Osteoblast (primary cell): ENCODE measurements at regions not wholly inside any gene's neighbourhood (a gene's known extent, or its start where the extent isn't known, plus 50 kb on each side); places are given as distances from the start of the nearest gene placed in this dataset.

ENCODE experiments used
- DNase-seq: peaks from one replicate; pipeline ENCODE4 v3.0.0; 2011; ENCODE audit warnings: low spot score, mixed read lengths; ENCODE audit not compliant: insufficient read length; ENCODE audit errors: missing footprints
- H2AFZ ChIP-seq: 2 replicates; pipeline ENCODE4 v1.6.0; 2011; ENCODE audit warnings: mild to moderate bottlenecking, low read length
- H3K27ac ChIP-seq: 2 replicates; pipeline ENCODE4 v1.5.1; 2011; ENCODE audit warnings: mild to moderate bottlenecking, low read depth, low read length, moderate library complexity
- H3K27me3 ChIP-seq: 2 replicates; pipeline ENCODE4 v1.6.0; 2012; ENCODE audit warnings: mild to moderate bottlenecking, control low read depth, inconsistent platforms, low read length, moderate library complexity; ENCODE audit not compliant: insufficient read depth
- H3K36me3 ChIP-seq: 2 replicates; pipeline ENCODE4 v1.5.1; 2011; ENCODE audit warnings: mild to moderate bottlenecking, low read length, control low read depth, moderate library complexity; ENCODE audit not compliant: insufficient read depth
- H3K4me1 ChIP-seq: 2 replicates; pipeline ENCODE4 v1.5.1; 2011; ENCODE audit warnings: mild to moderate bottlenecking, low read length, control low read depth, moderate library complexity; ENCODE audit not compliant: insufficient read depth
- H3K4me2 ChIP-seq: 2 replicates; pipeline ENCODE4 v1.6.0; 2011; ENCODE audit warnings: mild to moderate bottlenecking, low read length; ENCODE audit not compliant: insufficient read depth
- H3K4me3 ChIP-seq: fragments of 200-600 bp; sonication (generic); 3 replicates; pipeline ENCODE4 v1.5.1; 2012; ENCODE audit warnings: mild to moderate bottlenecking, low read length, inconsistent platforms; ENCODE audit not compliant: insufficient read depth
- H3K79me2 ChIP-seq: 2 replicates; pipeline ENCODE4 v1.6.0; 2012; ENCODE audit warnings: mild to moderate bottlenecking, low read length, control low read depth, inconsistent platforms; ENCODE audit not compliant: insufficient read depth
- H3K9me3 ChIP-seq: 2 replicates; pipeline ENCODE4 v1.5.1; 2011; ENCODE audit warnings: low read depth, low read length, control low read depth
- H4K20me1 ChIP-seq: 2 replicates; pipeline ENCODE4 v1.6.0; 2012; ENCODE audit warnings: mild to moderate bottlenecking, low read length, control low read depth; ENCODE audit not compliant: insufficient read depth
- TF ChIP-seq, protein P1 (sequence below): IDR thresholded peaks from 2 replicates; pipeline ENCODE4 v1.5.1; 2011; ENCODE audit warnings: mild to moderate bottlenecking, low read depth, low read length, moderate library complexity; ENCODE audit errors: extremely low read depth

DNA sequence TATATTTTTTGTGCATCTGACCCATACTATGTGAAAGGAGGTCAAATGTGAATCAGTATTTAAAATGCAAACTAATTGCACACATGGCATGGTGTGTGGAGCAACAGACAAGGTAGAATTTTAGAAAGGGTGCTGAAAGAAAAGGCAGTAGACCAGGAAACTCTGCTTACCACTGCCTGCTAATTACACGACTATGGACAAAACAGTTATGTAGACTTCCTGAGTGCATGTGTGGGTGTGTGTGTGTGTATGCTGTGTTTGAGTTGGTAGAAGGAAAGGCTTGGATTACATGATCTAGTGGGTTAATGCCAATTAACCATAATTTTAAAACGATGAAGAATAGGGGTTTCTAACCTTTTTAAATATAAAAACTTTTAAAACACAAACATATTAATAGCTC, 349.9 kb downstream of the SH3GL2 start:
- no peak overlapping the region for H2AFZ ChIP-seq
- no peaks in the 10 kb centered on the region for H3K36me3 ChIP-seq
- TF ChIP-seq, protein P1, sequence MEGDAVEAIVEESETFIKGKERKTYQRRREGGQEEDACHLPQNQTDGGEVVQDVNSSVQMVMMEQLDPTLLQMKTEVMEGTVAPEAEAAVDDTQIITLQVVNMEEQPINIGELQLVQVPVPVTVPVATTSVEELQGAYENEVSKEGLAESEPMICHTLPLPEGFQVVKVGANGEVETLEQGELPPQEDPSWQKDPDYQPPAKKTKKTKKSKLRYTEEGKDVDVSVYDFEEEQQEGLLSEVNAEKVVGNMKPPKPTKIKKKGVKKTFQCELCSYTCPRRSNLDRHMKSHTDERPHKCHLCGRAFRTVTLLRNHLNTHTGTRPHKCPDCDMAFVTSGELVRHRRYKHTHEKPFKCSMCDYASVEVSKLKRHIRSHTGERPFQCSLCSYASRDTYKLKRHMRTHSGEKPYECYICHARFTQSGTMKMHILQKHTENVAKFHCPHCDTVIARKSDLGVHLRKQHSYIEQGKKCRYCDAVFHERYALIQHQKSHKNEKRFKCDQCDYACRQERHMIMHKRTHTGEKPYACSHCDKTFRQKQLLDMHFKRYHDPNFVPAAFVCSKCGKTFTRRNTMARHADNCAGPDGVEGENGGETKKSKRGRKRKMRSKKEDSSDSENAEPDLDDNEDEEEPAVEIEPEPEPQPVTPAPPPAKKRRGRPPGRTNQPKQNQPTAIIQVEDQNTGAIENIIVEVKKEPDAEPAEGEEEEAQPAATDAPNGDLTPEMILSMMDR: no peak
- H3K4me2 ChIP-seq: no peak overlapping the region
- H4K20me1 ChIP-seq: no peaks in the 10 kb centered on the region
- H3K4me3 ChIP-seq: no peak overlapping the region
- no peaks in the 10 kb centered on the region for H3K4me1 ChIP-seq
- no peaks in the 10 kb centered on the region for H3K9me3 ChIP-seq
- H3K27ac ChIP-seq: no peak overlapping the region
- no peaks in the 10 kb centered on the region for H3K27me3 ChIP-seq
- no peaks in the 10 kb centered on the region for H3K79me2 ChIP-seq
- no peak for DNase-seq

DNA sequence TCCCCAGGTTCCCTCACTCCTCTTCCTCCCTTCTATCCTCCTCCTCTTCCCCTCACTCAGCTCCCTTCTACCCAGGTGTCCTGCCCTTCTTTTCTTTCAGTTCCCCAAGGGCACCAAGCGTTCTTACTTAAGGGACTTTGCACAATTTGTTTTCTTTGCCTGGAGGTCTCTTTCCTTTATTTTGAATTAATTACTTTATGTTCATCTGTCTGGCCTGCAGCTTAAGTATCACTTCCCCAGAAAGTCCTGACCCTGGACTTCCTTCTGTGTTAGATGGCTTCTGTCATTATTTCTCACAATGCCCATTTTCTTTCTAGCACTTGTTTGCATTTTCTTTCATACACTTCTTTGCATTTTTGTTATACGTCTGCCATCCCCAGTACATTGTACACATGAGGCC, 350.6 kb downstream of the SH3GL2 start:
- no peak overlapping the region for H3K4me2 ChIP-seq
- H3K27me3 ChIP-seq: no peaks in the 10 kb centered on the region
- H3K27ac ChIP-seq: no peak overlapping the region
- no peaks in the 10 kb centered on the region for H3K9me3 ChIP-seq
- H3K4me1 ChIP-seq: no peaks in the 10 kb centered on the region
- TF ChIP-seq, protein P1: no peak
- no peak overlapping the region for H3K4me3 ChIP-seq
- no peaks in the 10 kb centered on the region for H3K36me3 ChIP-seq
- no peaks in the 10 kb centered on the region for H3K79me2 ChIP-seq
- no peak overlapping the region for H2AFZ ChIP-seq
- H4K20me1 ChIP-seq: no peaks in the 10 kb centered on the region
- DNase-seq: no peak

- H3K36me3 ChIP-seq: no peaks in the 10 kb centered on the region
- no peaks in the 10 kb centered on the region for H3K4me1 ChIP-seq
- no peaks in the 10 kb centered on the region for H4K20me1 ChIP-seq
- no peaks in the 10 kb centered on the region for H3K9me3 ChIP-seq
- TF ChIP-seq, protein P1: no peak
- H3K4me3 ChIP-seq: no peak overlapping the region
- DNase-seq: no peak
- H3K79me2 ChIP-seq: no peaks in the 10 kb centered on the region
- H3K27ac ChIP-seq: no peak overlapping the region
- H3K27me3 ChIP-seq: no peaks in the 10 kb centered on the region
- no peak overlapping the region for H3K4me2 ChIP-seq
- no peak overlapping the region for H2AFZ ChIP-seq
These were observed 351.2 kb downstream of the SH3GL2 start for GRCh38 chr9:17930071-17930470.

GRCh38 chr9:17936365-17936764, 357.5 kb downstream of the SH3GL2 start:
- DNase-seq: no peak
- Histone ChIP-seq H3K27me3 (no peaks in the 10 kb centered on the region), H3K4me2 (no peak overlapping the region), H3K4me1 (no peaks in the 10 kb centered on the region), H3K27ac (no peak overlapping the region), H4K20me1 (no peaks in the 10 kb centered on the region), H3K4me3 (no peak overlapping the region), H3K9me3 (no peaks in the 10 kb centered on the region), H3K36me3 (no peaks in the 10 kb centered on the region), H3K79me2 (no peaks in the 10 kb centered on the region), H2AFZ (no peak overlapping the region)
- TF ChIP-seq, protein P1: no peak
